GM18517 (cell line): ENCODE measurements at regions not wholly inside any gene's neighbourhood (a gene's known extent, or its start where the extent isn't known, plus 50 kb on each side); places are given as distances from the start of the nearest gene placed in this dataset.

Source experiments
- ATAC-seq: cut with Tn5 transposase; IDR thresholded peaks from one replicate; pipeline ENCODE4 v1.9.1; 2021; ENCODE audit warnings: mild to moderate bottlenecking, moderate library complexity; ENCODE audit not compliant: unreplicated experiment

GRCh38 chr14:29205658-29206057 lies 439.1 kb downstream of the FOXG1 start:
- no peak for ATAC-seq

GRCh38 chr14:29215853-29216252 lies 449.3 kb downstream of the FOXG1 start:
- ATAC-seq = no peak

GRCh38 chr14:29216268-29217232 lies 450.0 kb downstream of the FOXG1 start:
- no peak for ATAC-seq

DNA sequence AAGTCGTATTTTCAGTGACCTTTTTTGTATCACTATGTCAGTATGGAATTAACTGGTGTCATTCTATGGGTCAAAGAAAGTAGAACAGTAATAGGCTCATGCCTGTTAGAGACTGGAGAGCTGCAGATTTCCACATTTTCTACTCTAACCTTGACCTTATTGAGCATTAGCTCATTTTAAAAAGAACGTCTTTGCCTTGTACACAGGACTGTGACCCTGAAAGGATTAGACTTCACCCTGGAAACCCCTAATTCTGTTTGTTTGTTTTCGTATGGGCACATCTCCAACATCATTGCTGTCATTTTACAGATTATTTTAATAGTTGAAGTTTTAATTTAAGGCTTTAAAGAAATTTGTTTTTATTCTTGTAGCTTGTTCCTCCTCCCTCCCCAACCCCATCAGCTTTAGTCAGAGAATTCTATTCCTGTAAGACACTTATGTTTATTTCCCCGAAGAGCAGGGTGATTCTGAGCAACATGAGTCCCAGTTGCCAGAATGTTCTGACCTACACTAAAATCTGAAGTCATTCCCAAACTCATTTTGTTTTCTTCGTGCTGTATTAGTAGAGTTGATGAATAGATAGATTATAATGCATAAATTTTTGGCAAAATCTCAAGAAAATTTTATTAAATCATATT lies 451.3 kb downstream of the FOXG1 start:
- ATAC-seq = no peak

- no peak for ATAC-seq
Measured at GRCh38 chr14:29220072-29220471, 453.5 kb downstream of the FOXG1 start.

- no peak for ATAC-seq
Measured at GRCh38 chr14:29220566-29220965, 454.0 kb downstream of the FOXG1 start.

DNA sequence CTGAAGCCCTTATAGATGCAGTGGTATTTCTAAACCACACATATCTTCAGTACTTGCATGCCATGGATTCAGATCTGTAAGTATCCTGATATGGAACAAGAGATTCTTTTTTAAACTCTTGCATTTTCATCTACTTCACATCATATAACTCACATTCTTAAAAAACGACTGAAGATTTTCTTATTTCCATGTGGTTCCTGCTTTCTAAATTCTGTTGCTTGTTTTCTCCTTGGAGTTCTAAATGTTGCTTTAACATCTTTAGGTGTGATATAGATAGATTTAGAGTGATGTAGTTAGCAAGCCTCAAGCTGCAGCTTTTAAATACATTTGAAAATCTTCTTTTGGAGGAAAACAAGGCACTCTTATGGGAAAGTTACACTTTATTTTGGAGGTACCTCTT lies 455.4 kb downstream of the FOXG1 start:
- no peak for ATAC-seq

DNA sequence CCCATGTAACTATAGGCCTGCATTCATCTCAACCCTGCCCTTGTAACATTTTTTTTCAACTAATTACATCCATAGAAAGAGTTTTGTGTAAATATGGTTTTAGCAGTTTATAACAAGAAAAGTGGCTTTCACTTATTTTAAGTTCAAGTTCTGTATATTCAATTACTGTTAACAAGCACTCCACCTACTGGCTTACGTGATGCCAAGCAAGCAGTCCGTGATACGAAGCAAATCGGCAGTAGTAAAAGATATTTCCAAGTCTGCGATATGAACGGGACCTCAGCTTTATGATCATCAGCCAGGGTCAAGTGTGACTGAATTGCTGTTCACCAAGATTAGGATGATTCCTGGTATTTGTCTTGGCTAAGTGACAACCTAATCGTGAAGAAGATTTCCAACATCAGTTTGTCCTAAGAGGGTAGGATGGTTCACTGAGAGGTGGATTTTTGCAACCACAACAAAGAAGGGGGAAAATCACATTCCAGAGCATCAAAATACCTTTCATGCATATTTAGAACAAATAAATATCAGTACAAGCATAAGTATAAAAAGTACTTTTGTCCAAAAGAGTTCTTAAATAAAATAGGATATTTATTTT lies 456.2 kb downstream of the FOXG1 start:
- ATAC-seq = no peak

GRCh38 chr14:29223947-29224346 lies 457.4 kb downstream of the FOXG1 start:
- ATAC-seq = no peak

DNA sequence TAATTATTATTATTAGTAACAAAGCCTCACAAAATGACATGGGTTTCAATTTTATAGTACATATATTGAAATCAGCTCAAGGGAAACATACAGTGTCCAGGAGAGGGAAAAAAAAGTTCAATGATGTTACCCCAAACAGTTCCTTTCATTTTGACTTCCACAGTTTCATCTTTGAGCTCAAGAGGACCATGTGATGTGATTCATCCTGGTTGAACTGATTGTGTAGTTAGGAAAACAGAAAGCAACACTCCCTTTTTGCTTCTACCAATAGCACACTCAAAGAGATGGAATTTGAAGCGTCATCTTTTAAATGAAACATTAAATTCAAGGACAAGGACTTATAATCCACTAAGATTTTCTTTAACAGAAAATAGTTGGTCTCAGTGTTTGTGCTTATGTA lies 461.0 kb downstream of the FOXG1 start:
- no peak for ATAC-seq

- ATAC-seq = no peak
Measured at GRCh38 chr14:29232153-29232552, 465.6 kb downstream of the FOXG1 start.

- ATAC-seq = no peak
Measured at GRCh38 chr14:29232711-29233110, 466.1 kb downstream of the FOXG1 start.

DNA sequence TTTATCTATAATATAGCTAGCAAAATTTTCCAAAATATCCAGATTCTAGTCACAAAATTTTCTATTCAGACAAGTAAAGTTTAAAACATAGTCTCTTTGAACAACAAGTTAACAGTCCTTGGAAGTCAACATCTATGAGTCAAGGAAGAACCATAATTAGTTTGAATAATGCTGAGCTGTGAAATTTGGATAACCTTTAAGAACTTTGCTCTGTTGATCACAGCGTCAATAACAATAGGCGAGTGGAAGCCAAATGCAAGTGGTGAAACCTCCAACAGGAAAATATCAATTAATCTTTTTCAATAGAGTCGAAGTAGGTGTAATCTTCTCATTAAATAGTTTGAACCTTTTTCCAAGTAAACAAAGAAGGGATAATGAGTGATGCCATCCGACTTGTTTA lies 466.6 kb downstream of the FOXG1 start:
- no peak for ATAC-seq

DNA sequence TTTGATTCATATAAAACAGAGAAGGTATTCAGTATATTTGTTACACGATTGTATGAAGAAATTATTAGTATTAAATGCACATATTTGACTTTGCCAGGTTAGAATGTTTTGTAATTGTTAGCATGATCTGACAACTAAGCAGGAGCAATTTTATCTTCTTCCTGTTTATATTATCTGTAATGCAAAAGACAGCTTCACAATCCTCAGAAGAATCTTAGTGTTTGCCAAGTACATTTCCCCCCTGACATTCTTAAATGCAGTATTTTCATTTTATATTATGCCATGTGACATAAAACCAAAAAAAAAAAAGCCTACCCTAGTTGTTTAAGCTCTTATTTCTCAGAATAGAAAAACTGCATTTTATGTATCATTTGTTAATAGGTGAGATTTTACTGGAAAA lies 469.4 kb downstream of the FOXG1 start:
- ATAC-seq = no peak

GRCh38 chr14:29236401-29236800 lies 469.8 kb downstream of the FOXG1 start:
- no peak for ATAC-seq

DNA sequence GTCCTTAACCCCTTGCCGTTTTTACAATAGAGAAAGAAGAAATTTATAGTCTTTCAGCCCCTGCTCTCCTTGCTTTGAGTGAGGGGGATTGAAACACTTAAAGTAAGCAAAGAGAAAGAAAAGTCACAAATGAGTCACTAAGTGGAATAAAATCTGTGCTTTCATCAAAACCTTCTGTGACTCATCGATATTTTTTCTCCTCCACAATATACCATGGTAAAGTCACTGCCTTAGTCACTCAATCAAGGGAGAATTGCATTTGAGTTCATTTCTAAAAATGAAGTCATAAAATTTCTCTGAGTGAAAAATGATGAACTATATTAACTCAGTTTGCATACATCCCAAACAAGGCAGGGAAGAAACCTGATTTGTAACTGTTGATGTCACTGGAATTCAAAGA lies 470.3 kb downstream of the FOXG1 start:
- no peak for ATAC-seq

- ATAC-seq = no peak
Measured at GRCh38 chr14:29240066-29240465, 473.5 kb downstream of the FOXG1 start.

GRCh38 chr14:29242755-29243754 lies 476.5 kb downstream of the FOXG1 start:
- ATAC-seq = no peak

DNA sequence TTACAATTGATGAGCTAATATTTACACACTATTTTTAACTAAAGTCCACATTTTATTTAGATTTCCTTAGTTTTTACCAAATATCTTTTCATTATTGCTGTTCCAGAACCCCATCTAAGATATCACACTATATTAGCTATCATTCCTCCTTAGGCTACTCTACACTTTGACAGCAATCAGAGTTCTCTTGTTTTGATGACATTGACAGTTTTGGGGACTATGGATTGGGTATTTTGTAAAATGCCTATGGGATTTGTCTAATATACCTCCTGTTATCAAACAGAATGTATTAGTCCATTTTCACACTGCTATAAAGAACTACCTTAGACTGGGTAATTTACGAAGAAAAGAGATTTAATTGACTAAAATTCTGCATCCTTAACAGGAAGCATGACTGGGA lies 489.1 kb downstream of the FOXG1 start:
- no peak for ATAC-seq

DNA sequence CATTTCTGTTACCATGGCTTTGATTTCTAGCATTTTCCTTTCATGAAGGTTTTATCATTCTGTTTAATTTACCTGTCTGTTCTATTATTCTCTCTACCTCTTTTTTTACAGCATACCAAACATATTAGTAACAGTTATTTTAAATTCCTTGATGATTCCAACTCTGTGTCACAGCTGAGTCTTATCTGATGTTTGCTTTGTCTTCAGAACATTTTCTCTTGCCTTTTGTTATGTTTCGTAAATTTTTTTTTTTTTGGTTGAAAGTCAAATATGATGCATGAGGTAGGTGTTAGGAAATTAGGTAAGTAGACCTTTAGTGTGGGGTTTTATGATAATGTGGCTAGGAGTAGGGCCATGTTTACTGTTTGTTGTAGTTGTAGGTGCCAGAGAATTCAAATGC lies 496.4 kb downstream of the FOXG1 start:
- no peak for ATAC-seq

DNA sequence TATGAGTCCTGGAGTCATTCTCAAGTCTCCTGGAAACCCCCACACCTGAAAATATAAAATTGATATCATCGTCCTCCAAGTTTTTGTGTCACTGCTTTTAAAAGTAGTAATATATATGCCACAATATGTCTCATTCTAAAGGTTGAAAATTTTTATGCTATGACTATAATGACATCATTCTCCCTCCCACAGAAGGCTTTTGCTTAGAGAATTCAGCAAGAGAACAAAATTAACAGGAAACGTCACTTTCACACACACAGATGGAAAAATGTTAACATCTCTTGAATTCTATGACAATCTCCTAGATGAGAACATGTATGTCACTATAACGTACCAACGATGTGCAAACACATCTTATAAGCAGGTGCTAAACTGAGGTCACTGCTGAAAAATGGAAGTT lies 498.3 kb downstream of the FOXG1 start:
- no peak for ATAC-seq
